Cardiac muscle cell (in vitro differentiated cells and primary cell): ENCODE measurements at regions not wholly inside any gene's neighbourhood (a gene's known extent, or its start where the extent isn't known, plus 50 kb on each side); places are given as distances from the start of the nearest gene placed in this dataset.

Experiments
- DNase-seq, 2 donors: peaks; one replicate each; pipeline versions ENCODE4 v3.0.0 to v3.0.0-alpha.2; 2010 to 2017; ENCODE audit warnings: low read depth in 1 of 2, low spot score in 1 of 2
- H3K27ac ChIP-seq: fragments of 200-600 bp; sonication (generic); 2 replicates; pipeline ENCODE4 v1.5.1; 2016
- H3K27me3 ChIP-seq: fragments of 200-600 bp; sonication (generic); 2 replicates; pipeline ENCODE4 v1.6.0; 2016; ENCODE audit warnings: control low read depth
- H3K36me3 ChIP-seq: fragments of 200-600 bp; sonication (generic); 2 replicates; pipeline ENCODE4 v1.5.1; 2016; ENCODE audit warnings: control low read depth
- H3K4me1 ChIP-seq: fragments of 200-600 bp; sonication (generic); 2 replicates; pipeline ENCODE4 v1.8.1; 2017; ENCODE audit warnings: low read depth, mild to moderate bottlenecking, mixed run types
- H3K4me3 ChIP-seq: fragments of 200-600 bp; sonication (generic); 2 replicates; pipeline ENCODE4 v1.5.1; 2016; ENCODE audit warnings: mild to moderate bottlenecking
- H3K9me3 ChIP-seq: fragments of 200-600 bp; sonication (generic); 2 replicates; pipeline ENCODE4 v1.5.1; 2017; ENCODE audit warnings: low read depth, mild to moderate bottlenecking, control low read depth
- CTCF ChIP-seq: IDR thresholded peaks from 2 replicates; pipeline ENCODE4 v1.5.1; 2012; ENCODE audit warnings: low read depth, mild to moderate bottlenecking, low read length

DNA sequence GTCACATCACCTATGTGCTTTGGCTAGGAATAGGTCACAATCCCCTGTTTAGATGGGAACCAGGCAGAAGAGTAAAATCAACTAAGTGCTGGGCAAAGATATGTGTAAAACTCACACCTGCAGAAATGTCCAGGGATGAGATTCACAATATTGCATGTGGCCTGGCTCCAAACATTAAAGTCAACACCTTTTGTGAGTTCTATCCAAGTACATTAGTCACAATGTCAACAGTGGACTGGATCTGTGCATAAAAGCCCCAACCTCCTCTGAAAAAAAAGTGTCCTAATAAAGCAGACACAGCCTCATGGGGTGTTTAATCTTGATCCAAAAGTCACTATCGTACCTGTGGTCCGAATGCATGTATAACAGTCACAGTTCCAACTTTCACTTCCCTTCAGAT is 1990.3 kb downstream of the TP53TG3F start:
- Histone ChIP-seq H3K27ac (no peak overlapping the region), H3K36me3 (no peaks in the 10 kb centered on the region), H3K4me1 (no peaks in the 10 kb centered on the region), H3K27me3 (no peaks in the 10 kb centered on the region), H3K4me3 (no peak overlapping the region), H3K9me3 (no peaks in the 10 kb centered on the region)
- DNase-seq: no peak
- TF ChIP-seq CTCF: no peak

- no peak for DNase-seq
- TF ChIP-seq CTCF: no peak
- no peaks in the 10 kb centered on the region for H3K4me1 ChIP-seq
- no peaks in the 10 kb centered on the region for H3K27me3 ChIP-seq
- H3K4me3 ChIP-seq: no peak overlapping the region
- H3K9me3 ChIP-seq: no peaks in the 10 kb centered on the region
- H3K36me3 ChIP-seq: no peaks in the 10 kb centered on the region
- H3K27ac ChIP-seq: no peak overlapping the region
Measured at GRCh38 chr16:35450648-35451047, 1991.2 kb downstream of the TP53TG3F start.

GRCh38 chr16:35452471-35452870 is 1993.1 kb downstream of the TP53TG3F start:
- no peak overlapping the region for H3K4me3 ChIP-seq
- no peaks in the 10 kb centered on the region for H3K27me3 ChIP-seq
- TF ChIP-seq CTCF: no peak
- no peak for DNase-seq
- H3K36me3 ChIP-seq: no peaks in the 10 kb centered on the region
- H3K4me1 ChIP-seq: no peaks in the 10 kb centered on the region
- H3K9me3 ChIP-seq: no peaks in the 10 kb centered on the region
- H3K27ac ChIP-seq: no peak overlapping the region

DNA sequence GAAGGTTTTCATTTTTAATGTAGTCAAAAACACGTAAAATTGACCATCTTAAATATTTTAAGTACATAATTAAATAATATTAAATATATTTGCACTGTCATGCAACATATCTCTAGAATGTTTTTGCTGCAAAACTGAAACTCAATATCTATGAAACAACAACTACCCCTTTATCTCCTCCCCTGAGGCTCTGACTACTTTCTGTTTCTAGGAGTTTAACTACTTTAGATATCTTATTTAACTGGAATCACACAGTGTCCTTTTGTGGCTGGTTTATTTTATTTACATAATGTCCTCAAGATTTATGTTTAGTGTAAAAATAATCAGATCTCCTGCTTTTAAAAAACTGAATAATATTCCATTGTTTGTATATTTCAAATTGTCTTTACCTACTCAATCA is 2003.9 kb downstream of the TP53TG3F start:
- no peak for TF ChIP-seq CTCF
- H3K4me3 ChIP-seq: no peak overlapping the region
- H3K9me3 ChIP-seq: no peaks in the 10 kb centered on the region
- H3K27ac ChIP-seq: no peak overlapping the region
- H3K36me3 ChIP-seq: no peaks in the 10 kb centered on the region
- H3K4me1 ChIP-seq: no peaks in the 10 kb centered on the region
- no peak for DNase-seq
- H3K27me3 ChIP-seq: no peaks in the 10 kb centered on the region

DNA sequence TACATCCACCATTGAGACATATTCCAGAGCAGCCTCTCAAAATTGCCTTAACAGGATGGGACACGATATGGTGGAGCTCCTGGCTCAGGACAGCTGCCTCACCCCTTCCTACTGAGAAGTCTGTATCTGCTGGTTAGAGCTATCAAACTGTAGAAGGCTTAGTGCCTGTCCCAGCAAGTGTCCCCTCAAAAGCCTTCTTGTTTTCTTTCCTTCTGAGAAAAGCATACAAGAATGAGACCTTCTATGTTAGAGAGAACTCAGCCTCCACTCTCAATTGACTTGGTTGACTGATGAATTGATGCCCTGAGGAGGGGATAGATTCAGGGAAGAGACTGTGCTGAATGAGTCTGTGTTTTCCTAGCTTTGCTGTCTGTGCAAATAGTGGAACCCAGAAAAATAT is 2020.9 kb downstream of the TP53TG3F start:
- no peaks in the 10 kb centered on the region for H3K4me1 ChIP-seq
- no peaks in the 10 kb centered on the region for H3K9me3 ChIP-seq

More for the DNA sequence above, 2020.9 kb downstream of the TP53TG3F start:
- TF ChIP-seq CTCF: no peak
- Histone ChIP-seq H3K27me3 (no peaks in the 10 kb centered on the region), H3K36me3 (no peaks in the 10 kb centered on the region), H3K27ac (no peak overlapping the region), H3K4me3 (no peak overlapping the region)
- DNase-seq: no peak
